Hepatocyte (in vitro differentiated cells): ENCODE measurements at regions not wholly inside any gene's neighbourhood (a gene's known extent, or its start where the extent isn't known, plus 50 kb on each side); places are given as distances from the start of the nearest gene placed in this dataset.

Experiments
- CTCF ChIP-seq: fragments of 200-600 bp; sonication (generic); IDR thresholded peaks from 2 replicates; pipeline ENCODE4 v1.5.1; 2016; ENCODE audit warnings: antibody characterized with exemption, mild to moderate bottlenecking; ENCODE audit not compliant: poor library complexity
- EZH2 ChIP-seq: fragments of 200-600 bp; sonication (generic); IDR thresholded peaks from 2 replicates; pipeline ENCODE4 v1.6.1; 2016; ENCODE audit warnings: antibody characterized with exemption, mild to moderate bottlenecking, borderline replicate concordance

- TF ChIP-seq CTCF: no peak
- TF ChIP-seq EZH2: no peak
These were observed 69.9 kb downstream of the JRKL start for GRCh38 chr11:96459751-96460150.
